ENCODE measurements at regions not wholly inside any gene's neighbourhood (a gene's known extent, or its start where the extent isn't known, plus 50 kb on each side); places are given as distances from the start of the nearest gene placed in this dataset.
"Not testable (repeated sequence)": the region's sequence is repeated elsewhere in the genome, so short reads cannot be mapped to it uniquely, and the experiment has no call there.

DNA sequence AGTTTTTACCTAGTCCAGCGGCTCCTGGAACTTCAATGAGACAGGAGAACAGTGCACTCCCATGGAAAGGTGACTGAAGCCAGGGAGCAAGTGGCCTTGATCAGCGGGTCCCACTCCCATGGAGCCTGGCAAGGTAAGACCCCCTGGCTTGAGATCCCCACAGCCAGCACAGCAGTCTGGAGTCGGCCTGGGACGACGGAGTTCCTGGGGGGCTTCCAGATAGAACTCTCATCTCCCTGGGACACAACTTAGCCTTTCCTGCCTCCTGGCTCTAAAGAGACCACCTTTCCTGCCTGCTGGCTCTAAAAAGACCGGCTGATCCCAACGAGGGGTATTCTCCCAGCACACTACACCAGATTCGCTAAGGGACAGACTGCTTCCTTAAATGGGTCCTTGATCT, 1279.0 kb upstream of the GOT2 start:
- DNase-seq (ENCODE audit: low spot score) = no peak

GRCh38 chr16:60001523-60001922, 1267.4 kb upstream of the GOT2 start:
- no peak for DNase-seq (ENCODE audit: low spot score)

GRCh38 chr16:59997706-59998105, 1263.6 kb upstream of the GOT2 start:
- no peak for DNase-seq (ENCODE audit: low spot score)

GRCh38 chr16:59993101-59993500, 1259.0 kb upstream of the GOT2 start:
- peak; percentile 11 for DNase-seq (ENCODE audit: low spot score)

DNA sequence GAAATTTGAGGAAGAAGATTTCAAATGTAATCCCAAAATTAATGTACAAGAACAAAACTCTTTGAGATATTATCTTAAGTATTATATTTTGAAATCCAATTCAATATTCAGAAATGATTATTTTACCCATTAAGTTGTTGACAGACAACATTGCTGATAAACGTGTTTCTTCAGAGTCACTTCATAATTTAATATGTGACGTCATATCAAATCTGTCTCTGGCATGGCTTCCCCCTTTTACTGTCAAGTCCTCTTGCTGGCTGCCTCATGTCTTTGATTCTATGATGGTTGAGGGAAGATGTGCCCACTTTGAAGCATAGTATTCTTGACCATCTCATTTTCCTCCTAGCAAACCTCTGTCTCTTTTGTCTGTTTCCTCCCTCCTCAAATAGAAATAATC, 1257.1 kb upstream of the GOT2 start:
- DNase-seq (ENCODE audit: low spot score) = no peak

DNA sequence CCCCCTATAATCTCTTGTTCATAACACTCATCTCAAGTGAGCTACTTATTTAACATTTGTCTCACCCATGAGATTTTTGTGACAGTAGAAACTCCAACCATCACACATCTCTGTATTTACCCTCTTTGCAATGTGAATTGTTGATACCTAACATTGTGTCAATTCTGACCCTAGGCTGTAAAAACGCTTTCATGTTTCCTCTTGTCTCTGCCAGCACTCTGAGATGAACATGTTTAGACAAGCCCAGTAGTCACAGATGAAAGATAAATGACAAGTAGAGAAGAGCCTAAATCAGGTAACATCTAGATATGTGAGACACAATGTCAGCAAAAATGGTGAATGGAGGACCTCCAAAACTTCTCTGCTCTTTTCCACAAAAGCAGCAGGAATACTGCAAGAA, 1254.5 kb upstream of the GOT2 start:
- no peak for DNase-seq (ENCODE audit: low spot score)

- no peak for DNase-seq (ENCODE audit: low spot score)
These were observed 1241.8 kb upstream of the GOT2 start for GRCh38 chr16:59975953-59976352.

DNA sequence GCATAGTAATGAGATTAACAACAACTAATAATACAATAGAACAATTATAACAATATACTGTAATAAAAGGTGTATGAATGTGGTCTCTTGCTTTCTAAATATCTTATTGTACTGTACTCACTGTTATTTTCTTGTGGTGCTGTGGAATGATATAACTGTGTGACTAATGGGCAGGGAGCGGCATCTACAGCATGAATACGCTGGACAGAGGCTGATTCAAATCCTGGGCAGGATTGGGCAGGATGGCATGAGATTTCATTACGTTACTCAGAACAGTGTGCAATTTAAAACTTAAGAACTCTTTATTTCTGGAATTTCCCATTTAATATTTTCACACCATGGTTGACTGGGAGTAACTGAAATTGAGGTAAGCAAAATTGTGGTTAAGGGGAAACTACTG, 1239.8 kb upstream of the GOT2 start:
- no peak for DNase-seq (ENCODE audit: low spot score)

DNA sequence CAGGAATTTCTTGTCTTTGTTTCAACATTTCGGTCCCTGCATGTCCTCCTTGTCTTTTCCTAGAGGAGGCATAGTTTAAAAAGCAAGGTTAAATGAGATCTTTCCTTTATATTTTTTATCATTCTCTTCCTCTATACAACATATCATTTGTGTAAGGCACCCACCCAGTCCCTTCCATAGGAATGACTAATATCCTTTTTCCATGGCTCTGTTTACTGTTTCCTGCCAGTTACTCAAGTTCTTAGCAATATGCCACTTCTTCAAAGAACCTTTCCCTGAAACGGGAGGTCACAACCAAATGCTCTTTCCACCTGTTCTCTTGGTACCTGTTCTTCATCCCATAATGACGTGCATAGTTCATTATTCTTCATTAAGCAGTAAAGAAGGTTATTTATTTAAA, 1237.1 kb upstream of the GOT2 start:
- no peak for DNase-seq (ENCODE audit: low spot score)

- DNase-seq (ENCODE audit: low spot score) = no peak
These were observed 1230.3 kb upstream of the GOT2 start for GRCh38 chr16:59964232-59964924.

- no peak for DNase-seq (ENCODE audit: low spot score)
These were observed 1225.2 kb upstream of the GOT2 start for GRCh38 chr16:59959311-59959710.

GRCh38 chr16:59950431-59950830, 1216.3 kb upstream of the GOT2 start:
- no peak for DNase-seq (ENCODE audit: low spot score)

DNA sequence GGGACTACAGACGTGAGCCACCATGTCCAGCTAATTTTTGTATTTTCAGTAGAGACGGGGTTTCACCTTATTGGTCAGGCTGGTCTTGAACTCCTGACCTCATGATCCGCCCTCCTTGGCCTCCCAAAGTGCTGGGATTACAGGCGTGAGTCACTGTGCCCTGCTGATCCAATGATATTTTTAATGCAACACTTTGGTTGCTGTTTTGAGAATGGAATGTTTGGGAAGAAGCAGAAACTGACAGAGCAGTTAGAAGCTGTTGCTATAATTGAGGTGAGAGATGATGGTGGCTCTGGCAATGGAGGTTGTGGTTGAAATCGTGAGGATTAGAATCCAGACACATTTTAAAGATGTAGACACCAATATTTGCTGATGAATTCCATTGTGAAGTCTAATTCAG, 1209.9 kb upstream of the GOT2 start:
- not testable (repeated sequence) for DNase-seq (ENCODE audit: low spot score)

DNA sequence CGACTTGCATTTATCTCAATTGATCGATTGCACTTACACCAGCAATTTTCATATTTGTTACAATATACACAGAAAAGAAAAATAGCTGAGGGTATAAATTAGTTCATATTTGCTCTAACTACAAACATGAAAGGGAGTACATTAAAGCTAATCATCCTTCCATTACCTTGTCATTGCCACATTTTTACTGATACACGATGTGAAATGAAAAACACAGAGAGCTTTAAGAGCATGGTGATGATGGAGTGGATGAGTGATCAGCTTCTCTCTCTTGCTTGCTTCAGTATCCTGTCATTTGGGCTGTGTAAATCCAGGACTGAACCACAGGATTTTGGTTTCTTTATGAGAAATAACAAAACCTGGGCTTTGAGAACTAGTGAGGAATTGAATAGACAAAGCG, 1207.5 kb upstream of the GOT2 start:
- DNase-seq (ENCODE audit: low spot score) = no peak

- no peak for DNase-seq (ENCODE audit: low spot score)
These were observed 1185.9 kb upstream of the GOT2 start for GRCh38 chr16:59920054-59920453.

GRCh38 chr16:59913666-59914065, 1179.5 kb upstream of the GOT2 start:
- DNase-seq (ENCODE audit: low spot score) = no peak

GRCh38 chr16:59909262-59909661, 1175.1 kb upstream of the GOT2 start:
- DNase-seq (ENCODE audit: low spot score) = no peak

DNA sequence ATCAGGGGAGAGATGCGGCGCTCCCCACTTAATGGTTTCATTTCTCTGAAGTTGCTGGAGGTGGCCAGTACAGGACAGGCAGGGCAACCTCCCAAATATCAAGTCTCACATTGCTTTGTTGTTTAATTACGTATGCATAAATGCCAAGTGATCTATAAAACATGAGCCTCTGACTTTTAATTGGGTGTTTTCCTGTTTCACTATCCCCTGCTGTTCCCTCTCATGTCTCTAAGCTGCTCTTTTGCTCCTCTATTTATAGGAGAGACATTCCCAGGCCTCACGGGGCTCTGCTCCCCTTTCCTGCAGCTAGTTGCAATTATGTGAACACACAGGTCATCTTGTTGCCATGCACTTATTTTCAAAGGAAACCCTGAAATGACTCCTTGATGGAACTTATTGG, 1173.5 kb upstream of the GOT2 start:
- no peak for DNase-seq (ENCODE audit: low spot score)

- no peak for DNase-seq (ENCODE audit: low spot score)
These were observed 1171.5 kb upstream of the GOT2 start for GRCh38 chr16:59905606-59906005.

- no peak for DNase-seq (ENCODE audit: low spot score)
These were observed 1171.0 kb upstream of the GOT2 start for GRCh38 chr16:59905131-59905530.

GRCh38 chr16:59899940-59900339, 1165.8 kb upstream of the GOT2 start:
- DNase-seq (ENCODE audit: low spot score) = no peak

DNA sequence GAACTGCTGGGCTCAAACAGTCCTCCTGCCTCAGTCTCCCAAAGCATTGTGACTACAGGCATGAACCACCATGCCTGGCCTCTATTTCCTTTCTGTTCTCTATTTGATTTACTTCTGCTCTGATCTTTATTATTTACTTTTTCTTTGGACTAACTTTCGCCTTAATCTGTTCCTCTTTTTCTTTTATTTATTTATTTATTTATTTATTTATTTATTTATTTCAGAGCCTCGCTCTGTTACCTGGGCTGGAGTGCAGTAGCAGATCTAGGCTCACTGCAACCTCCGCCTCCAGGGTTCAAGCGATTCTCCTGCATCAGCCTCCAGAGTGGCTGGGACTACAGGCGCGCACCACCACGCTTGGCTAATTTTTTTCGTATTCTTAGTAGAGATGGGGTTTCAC, 1158.3 kb upstream of the GOT2 start:
- DNase-seq (ENCODE audit: low spot score) = no peak

DNA sequence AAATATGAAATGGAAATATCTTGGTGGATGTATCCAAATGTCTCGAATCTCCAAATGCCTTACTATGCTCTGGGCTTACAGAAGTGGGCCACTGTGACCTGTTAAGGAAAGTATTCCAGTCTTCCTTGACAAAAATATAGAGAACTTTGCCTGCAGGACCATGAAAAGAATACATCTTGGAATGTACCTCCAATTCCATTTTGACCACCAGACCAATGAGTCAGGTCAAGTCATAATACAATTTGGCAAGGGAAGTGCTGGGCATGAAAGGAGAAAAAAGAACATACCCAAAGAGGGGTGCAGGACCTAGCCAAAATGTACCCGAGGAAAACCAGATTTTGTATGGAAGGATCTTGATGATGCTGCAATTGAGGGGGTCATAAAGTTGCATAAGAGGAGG, 1153.7 kb upstream of the GOT2 start:
- no peak for DNase-seq (ENCODE audit: low spot score)

- DNase-seq (ENCODE audit: low spot score) = peak; percentile 73
These were observed 1151.9 kb upstream of the GOT2 start for GRCh38 chr16:59886021-59886420.

Measured in mucosa of gallbladder (tissue), 1 donor.